WTC11 (cell line): ENCODE measurements at regions not wholly inside any gene's neighbourhood (a gene's known extent, or its start where the extent isn't known, plus 50 kb on each side); places are given as distances from the start of the nearest gene placed in this dataset.
"Not testable (repeated sequence)": the region's sequence is repeated elsewhere in the genome, so short reads cannot be mapped to it uniquely, and the experiment has no call there.

Experiments
- CREB1 ChIP-seq: sonication (generic); formaldehyde crosslinking; IDR thresholded peaks from 2 replicates; pipeline ENCODE4 v1.8.0; 2023; ENCODE audit warnings: mild to moderate bottlenecking, missing genetic modification reagents
- TF ChIP-seq, protein P1 (sequence below): fragments of 200-600 bp; IDR thresholded peaks from 2 replicates; pipeline ENCODE4 v1.8.0; 2022; ENCODE audit warnings: antibody characterized with exemption
- TF ChIP-seq, protein P2 (sequence below): sonication (generic); formaldehyde crosslinking; IDR thresholded peaks from 2 replicates; pipeline ENCODE4 v1.8.1; 2023; ENCODE audit warnings: mild to moderate bottlenecking, moderate library complexity, missing genetic modification reagents
- TF ChIP-seq, protein P3 (sequence below): sonication (generic); formaldehyde crosslinking; IDR thresholded peaks from 2 replicates; pipeline ENCODE4 v1.8.0; 2023; ENCODE audit warnings: missing genetic modification reagents, mild to moderate bottlenecking, borderline replicate concordance

DNA sequence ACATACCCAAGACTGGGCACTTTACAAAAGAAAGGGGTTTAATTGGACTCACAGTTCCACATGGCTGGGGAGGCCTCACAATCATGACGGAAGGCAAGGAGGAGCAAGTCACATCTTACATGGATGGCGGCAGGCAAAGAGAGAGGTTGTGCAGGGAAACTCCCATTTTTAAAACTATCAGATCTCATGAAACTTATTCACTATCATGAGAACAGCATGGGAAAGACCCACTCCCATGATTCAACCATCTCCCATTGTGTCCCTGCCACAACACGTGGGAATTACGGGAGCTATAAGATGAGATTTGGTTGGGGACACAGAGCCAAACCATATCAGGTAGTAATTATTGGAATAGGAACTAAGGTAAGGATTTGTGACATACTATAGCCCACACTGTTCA lies 101.6 kb upstream of the ADTRP start:
- TF ChIP-seq, protein P1, sequence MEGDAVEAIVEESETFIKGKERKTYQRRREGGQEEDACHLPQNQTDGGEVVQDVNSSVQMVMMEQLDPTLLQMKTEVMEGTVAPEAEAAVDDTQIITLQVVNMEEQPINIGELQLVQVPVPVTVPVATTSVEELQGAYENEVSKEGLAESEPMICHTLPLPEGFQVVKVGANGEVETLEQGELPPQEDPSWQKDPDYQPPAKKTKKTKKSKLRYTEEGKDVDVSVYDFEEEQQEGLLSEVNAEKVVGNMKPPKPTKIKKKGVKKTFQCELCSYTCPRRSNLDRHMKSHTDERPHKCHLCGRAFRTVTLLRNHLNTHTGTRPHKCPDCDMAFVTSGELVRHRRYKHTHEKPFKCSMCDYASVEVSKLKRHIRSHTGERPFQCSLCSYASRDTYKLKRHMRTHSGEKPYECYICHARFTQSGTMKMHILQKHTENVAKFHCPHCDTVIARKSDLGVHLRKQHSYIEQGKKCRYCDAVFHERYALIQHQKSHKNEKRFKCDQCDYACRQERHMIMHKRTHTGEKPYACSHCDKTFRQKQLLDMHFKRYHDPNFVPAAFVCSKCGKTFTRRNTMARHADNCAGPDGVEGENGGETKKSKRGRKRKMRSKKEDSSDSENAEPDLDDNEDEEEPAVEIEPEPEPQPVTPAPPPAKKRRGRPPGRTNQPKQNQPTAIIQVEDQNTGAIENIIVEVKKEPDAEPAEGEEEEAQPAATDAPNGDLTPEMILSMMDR = not testable (repeated sequence)
- TF ChIP-seq, protein P2, sequence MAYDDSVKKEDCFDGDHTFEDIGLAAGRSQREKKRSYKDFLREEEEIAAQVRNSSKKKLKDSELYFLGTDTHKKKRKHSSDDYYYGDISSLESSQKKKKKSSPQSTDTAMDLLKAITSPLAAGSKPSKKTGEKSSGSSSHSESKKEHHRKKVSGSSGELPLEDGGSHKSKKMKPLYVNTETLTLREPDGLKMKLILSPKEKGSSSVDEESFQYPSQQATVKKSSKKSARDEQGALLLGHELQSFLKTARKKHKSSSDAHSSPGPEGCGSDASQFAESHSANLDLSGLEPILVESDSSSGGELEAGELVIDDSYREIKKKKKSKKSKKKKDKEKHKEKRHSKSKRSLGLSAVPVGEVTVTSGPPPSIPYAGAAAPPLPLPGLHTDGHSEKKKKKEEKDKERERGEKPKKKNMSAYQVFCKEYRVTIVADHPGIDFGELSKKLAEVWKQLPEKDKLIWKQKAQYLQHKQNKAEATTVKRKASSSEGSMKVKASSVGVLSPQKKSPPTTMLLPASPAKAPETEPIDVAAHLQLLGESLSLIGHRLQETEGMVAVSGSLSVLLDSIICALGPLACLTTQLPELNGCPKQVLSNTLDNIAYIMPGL (CRISPR knock-in tag) = not testable (repeated sequence)
- TF ChIP-seq CREB1 (CRISPR knock-in tag) = not testable (repeated sequence)
- TF ChIP-seq, protein P3, sequence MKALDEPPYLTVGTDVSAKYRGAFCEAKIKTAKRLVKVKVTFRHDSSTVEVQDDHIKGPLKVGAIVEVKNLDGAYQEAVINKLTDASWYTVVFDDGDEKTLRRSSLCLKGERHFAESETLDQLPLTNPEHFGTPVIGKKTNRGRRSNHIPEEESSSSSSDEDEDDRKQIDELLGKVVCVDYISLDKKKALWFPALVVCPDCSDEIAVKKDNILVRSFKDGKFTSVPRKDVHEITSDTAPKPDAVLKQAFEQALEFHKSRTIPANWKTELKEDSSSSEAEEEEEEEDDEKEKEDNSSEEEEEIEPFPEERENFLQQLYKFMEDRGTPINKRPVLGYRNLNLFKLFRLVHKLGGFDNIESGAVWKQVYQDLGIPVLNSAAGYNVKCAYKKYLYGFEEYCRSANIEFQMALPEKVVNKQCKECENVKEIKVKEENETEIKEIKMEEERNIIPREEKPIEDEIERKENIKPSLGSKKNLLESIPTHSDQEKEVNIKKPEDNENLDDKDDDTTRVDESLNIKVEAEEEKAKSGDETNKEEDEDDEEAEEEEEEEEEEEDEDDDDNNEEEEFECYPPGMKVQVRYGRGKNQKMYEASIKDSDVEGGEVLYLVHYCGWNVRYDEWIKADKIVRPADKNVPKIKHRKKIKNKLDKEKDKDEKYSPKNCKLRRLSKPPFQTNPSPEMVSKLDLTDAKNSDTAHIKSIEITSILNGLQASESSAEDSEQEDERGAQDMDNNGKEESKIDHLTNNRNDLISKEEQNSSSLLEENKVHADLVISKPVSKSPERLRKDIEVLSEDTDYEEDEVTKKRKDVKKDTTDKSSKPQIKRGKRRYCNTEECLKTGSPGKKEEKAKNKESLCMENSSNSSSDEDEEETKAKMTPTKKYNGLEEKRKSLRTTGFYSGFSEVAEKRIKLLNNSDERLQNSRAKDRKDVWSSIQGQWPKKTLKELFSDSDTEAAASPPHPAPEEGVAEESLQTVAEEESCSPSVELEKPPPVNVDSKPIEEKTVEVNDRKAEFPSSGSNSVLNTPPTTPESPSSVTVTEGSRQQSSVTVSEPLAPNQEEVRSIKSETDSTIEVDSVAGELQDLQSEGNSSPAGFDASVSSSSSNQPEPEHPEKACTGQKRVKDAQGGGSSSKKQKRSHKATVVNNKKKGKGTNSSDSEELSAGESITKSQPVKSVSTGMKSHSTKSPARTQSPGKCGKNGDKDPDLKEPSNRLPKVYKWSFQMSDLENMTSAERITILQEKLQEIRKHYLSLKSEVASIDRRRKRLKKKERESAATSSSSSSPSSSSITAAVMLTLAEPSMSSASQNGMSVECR (CRISPR knock-in tag) = not testable (repeated sequence)
